ENCODE measurements at regions not wholly inside any gene's neighbourhood (a gene's known extent, or its start where the extent isn't known, plus 50 kb on each side); places are given as distances from the start of the nearest gene placed in this dataset.

- no peak for TF ChIP-seq ZNF274 (IDR thresholded peaks at IDR 0.05; ENCODE audit: low read depth, low read length)
- no peak for TF ChIP-seq SUZ12 (IDR thresholded peaks at IDR 0.05; ENCODE audit: extremely low read depth, insufficient read depth, insufficient read length)
- no peak for TF ChIP-seq YY1 (IDR thresholded peaks at IDR 0.05; ENCODE audit: insufficient read depth, insufficient read length)
These were observed 334.6 kb downstream of the FOXO1 start for GRCh38 chr13:40331802-40332201.
